GM21786 (cell line): ENCODE measurements at regions not wholly inside any gene's neighbourhood (a gene's known extent, or its start where the extent isn't known, plus 50 kb on each side); places are given as distances from the start of the nearest gene placed in this dataset.
A peak's percentile ranks its signal among the peaks of the same experiment; 100 is the strongest.

Experiments
- ATAC-seq: cut with Tn5 transposase; IDR thresholded peaks from one replicate; pipeline ENCODE4 v1.9.1; 2021; ENCODE audit not compliant: unreplicated experiment

DNA sequence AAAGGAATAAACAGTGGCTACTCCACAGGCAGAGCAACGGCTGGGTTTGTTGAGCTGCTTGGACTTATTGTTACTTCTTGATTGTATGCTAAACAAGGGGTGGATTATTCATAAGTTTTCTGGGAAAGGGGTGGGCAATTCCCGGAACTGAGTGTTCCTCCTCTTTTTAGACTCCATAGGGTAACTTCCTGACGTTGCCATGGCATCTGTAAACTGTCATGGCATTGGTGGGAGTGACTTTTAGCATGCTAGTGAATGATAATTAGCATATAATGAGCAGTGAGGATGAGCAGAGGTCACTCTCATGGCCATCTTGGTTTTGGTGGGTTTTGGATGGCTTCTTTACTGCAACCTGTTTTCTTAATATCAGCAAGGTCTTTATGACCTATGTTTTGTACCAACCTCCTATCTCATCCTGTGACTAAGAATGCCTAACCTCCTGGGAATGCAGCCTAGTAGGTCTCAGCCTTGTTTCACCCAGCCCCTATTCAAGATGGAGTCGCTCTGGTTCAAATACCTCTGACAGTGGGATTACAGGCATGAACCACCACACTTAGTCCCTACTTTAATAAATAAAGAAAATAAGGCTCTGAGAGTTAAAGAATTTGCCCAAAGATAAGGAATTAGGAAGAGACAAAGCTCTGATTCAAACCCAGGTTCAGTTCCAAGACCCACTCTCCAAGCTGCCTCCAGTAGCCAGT is 65.6 kb upstream of the CLMP start:
- no peak for ATAC-seq

DNA sequence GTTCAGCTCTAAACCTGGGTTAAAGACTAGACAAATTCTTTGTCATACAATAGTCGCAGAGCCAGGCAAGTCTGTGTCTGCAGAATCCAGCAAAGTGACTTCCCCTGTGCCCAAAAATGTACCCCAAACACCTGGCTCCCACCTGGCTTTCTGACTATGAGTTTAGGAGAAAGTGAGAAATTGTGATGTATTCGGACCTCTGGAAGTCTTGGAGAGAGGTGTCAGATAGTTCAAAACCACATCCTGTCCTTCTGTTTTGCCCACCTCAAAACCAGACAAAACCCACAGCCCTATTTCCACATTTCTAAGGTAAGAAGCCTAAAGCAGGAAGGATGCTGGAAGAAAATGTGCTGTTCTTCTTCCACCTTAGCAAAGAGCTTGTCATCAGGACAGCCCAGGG is 63.8 kb upstream of the CLMP start:
- ATAC-seq, result no peak

DNA sequence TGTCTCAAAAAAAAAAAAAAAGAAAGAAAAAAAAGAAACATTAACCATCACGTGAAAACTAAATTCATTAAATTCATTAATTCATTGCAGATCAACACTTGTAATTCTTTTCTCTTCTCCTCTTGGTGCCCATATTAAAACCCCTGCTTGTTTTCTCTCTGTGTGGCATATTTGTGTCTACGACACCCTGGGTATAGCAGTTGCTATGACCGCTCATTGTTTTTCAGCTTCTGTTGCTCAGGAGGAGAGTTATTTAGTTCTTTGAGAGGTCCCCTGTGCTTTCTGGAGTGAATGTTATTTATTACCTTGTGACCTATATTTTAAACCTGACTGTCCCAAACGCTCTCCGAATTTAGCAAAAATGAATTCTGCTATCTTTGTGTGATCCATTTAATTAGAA is 62.3 kb upstream of the CLMP start:
- ATAC-seq, result no peak

DNA sequence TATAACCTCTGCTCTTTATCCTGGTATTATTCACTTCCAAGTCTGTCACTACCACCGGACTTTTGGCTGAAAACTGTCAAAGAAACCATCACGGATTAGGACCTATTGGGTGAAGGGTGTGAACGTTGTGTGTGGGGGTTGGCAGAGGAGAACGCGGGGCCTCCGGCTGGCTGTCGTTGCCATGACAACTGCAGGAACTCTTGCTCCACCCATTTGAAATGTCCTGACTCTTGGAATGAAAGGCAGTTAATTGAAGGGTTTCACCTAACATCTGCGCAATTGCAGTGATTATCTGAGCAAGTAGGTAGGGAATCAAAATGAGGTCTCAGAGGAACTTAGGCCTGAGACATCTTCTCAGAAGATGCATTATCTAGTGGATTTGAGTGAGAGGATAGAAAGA is 60.9 kb upstream of the CLMP start:
- ATAC-seq, result no peak

DNA sequence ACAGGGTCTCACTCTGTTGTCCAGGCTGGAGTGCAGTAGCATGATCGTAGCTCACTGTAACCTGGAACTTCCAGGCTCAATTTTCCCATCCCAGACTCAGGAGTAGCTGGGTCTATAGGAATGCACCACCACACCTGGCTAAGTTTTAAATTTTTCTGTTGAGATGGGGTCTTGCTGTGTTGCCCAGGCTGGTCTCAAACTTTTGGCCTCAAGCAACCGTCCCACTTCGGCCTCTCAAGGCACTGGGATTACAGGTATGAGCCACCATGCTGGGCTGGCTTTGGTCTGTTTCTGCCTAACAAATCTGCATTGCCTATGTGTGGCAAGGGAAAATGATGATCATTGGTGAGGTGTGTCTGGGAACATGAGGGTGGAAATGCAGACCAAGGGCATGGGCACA is 59.3 kb upstream of the CLMP start:
- no peak for ATAC-seq

DNA sequence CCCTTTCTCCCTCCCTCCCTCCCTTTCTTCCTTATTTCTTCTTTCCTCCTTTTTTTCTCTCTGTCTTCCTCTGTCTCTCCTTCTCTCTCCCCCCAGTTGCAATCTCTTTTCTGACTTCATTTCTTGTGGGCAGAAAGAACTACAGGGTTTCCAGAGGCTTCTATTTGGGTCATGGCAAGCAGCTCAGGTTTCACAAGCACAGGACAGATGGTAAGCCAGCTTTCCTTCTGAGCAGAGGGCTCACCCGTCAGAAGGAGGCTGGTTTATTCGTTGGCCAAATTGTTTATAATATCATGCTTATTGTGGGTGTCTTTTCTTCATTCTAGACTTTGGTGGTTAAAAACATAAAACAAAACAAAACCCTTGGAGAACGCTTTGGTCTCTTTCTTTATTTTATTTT is 58.9 kb upstream of the CLMP start:
- no peak for ATAC-seq

DNA sequence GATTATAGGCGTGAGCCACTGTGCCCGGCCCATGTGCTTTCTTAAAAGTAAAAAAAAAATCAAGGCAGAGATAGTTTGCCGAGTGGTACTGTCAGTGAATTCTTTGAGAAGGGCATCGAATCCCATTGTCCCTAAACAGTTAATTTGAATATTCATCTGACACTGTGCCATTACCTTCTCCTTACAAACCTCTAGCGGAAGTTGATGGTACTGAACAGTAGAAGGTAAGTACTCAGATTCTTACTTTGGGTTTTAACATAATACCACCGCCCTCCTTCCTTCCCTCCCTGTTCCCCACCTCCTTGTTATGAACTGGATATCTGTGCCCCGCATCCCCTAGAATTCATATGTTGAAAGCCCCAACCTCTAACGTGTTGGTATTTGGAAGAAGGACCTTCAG is 58.2 kb upstream of the CLMP start:
- ATAC-seq, result no peak

DNA sequence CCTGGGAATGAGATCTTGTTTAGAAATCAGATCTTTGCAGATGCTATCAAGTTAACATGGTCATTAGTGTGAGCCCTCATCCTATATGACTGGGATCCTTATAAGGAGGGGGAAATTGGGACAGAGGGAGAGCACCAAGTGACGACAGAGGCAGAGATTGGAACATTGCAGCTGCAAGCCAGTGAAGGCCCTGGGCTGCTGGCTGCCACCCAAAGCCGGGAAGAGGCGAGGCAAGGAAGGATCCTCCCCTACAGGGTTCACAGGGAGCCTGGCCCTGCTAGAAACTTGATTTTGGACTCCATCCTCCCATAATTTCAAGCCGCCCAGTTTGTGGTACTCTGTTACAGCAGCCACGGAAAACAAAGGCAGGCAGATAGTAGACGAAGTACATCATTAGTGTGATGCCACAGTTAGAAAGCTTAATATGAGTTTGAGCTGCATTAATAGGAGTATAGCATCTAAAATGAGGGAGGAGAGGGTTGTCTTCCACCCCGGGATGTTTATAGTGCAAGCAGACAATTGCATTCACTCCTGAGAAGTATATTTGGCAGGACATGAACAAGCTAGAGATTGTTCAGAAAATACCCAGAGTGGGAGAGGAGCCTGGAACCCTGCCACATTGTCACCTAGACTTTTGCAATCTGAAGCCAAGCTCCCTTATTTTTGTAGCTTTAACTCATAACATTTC is 56.8 kb upstream of the CLMP start:
- no peak for ATAC-seq

DNA sequence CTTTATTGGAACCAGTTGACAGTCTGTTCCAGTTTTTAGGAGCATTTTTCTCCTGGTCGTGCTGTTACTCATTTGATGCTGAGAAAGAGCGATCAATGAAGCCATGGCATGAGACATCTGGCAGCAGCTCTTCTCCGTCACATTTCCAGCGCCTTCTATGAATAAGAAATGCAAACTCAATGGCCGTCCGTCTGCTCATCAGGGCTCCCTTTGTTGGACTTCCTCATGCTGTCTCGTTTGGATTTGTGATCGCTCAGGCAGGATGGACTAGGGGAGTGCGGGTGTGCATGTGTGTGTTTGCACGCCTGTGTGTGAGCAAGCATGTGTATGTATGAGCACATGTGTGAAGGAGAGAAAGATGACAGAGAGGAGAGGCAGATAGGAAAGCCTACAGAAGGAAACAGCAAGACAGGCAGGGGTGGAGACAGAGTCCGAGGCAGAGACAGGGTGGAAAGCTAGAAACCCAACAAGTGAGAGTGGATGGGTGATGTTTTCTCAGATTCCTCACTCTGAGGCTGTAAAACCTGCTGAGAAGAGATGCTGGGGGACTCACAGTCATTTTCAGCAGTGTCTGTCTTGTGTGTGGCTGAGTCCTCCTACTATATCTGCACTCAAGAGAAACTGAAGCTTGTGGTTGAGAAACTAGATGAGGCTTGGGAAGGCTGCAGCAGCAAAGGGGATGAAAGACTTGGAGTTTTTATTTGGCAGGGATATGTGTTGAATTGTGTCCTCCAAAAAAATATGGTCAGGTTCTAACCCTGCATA is 56.0 kb upstream of the CLMP start:
- ATAC-seq, result no peak

DNA sequence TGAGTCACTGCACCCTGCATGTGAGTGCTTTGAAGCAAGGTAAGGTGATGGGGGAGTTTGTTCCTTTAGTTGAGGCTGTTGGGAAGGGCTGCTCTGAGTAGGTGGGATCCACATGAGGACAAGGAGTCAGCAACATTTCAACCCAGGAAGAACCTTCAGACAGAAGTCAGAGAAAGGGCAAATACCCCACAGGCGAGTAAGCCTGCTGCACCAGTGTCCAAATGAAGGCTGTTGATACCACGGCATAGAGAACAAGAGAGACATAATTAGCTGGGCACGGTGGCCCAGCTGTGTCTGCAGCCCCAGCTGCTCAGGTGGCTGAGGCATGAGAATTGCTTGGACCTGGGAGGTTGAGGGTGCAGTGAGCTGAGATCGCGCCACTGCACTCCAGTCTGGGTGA is 54.3 kb upstream of the CLMP start:
- ATAC-seq, result no peak

DNA sequence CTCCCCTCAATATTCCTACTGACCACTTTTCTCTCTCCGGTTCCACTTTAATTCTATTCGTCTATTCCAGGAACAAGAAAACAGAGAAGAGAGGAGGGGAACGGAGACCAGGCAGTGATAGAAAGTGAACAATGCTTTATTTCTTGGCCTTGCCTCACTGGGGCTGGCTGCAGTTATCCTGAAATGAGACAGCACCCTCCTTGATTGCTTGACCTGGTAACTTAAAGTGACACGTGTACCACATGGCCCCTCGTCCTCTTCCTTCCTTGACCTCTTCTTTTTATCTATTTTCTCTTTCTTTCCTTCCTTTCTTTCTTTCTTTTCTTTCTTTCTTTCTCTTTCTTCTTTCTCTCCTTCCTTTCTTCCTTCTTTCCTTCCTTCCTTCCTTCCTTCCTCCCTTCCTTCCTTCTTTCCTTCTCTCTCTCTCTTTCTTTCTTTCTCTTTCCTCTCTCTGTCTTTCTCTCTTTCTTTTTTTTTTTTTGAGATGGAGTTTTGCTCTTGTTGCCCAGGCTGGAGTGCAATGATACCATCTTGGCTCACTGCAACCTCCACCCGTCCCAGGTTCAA is 52.8 kb upstream of the CLMP start:
- no peak for ATAC-seq

DNA sequence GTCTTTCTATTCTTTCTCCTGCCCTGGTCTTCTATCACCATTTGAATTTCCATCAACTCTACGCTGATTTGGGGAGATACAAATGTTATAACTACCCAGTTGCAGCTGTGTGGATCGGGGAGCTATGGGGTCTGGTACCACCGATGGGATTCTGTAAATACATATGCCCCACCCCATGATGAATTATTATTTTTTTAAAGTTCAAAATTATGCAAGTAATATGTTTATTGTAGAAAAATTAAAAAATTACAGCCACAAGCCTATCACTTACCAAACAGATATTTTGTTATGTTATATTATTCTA is 52.4 kb upstream of the CLMP start:
- no peak for ATAC-seq

DNA sequence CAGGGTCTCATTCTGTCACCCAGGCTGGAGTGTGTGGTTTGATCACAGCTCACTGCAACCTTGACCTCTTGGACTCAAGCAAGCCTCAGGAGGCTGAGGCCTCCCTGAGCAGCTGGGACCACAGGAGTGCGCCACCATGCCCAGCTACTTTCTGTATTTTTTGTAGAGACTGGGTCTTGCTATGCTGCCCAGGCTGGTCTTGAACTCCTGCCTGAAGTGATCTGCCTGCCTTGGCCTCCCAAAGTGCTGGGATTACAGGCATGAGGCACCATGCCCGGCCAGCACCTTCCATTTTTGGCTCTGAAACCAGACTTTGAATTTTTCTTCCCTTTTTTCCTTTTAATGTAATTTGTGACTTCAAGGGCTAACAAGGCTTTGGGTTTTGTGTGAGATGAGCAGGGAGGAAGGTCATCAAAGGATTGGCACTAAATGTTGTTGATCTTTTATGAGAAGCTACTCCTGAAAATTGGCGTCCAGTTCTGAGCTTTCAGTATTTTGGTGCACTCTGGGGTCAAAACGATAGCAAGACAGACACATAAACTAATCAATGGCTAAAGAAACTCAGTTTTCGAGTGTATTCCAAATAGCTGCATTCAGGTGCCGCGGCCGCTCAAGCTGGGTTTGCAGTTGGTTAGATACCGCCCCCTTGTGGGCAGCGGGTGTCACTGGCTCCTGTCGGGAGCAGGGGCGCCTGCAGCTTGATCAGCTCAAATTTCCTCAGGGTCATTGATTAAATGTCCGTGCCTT is 51.9 kb upstream of the CLMP start:
- peak; percentile 70 for ATAC-seq

DNA sequence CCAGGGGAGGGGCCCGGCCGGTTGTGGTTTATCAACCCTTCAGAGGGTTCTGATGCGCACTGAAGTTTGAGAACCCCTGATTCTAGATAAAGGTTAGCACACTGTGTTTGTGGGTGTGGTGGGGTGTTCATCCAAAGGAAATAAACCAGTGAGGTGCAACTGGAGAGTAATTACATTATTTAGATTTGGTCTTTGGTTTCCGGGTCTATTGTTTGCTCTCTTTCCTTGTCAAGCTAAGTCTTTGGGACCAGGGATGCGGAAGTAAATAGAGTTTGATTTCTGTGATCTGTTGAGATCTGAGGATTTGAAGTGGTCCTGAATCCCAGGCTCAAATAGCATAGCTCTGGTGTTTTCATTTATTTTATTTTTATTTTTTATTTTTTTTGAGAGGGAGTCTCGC is 50.5 kb upstream of the CLMP start:
- no peak for ATAC-seq
